IPS-18a (cell line): ENCODE measurements at regions not wholly inside any gene's neighbourhood (a gene's known extent, or its start where the extent isn't known, plus 50 kb on each side); places are given as distances from the start of the nearest gene placed in this dataset.
"Not testable (repeated sequence)": the region's sequence is repeated elsewhere in the genome, so short reads cannot be mapped to it uniquely, and the experiment has no call there.

ENCODE experiments used
- H3K27ac ChIP-seq: one replicate; pipeline ENCODE4 v1.5.1; 2013; ENCODE audit warnings: low read length
- H3K27me3 ChIP-seq: one replicate; pipeline ENCODE4 v1.6.1; 2013; ENCODE audit warnings: mild to moderate bottlenecking, low read length; ENCODE audit not compliant: control insufficient read depth, insufficient read depth
- H3K36me3 ChIP-seq: one replicate; pipeline ENCODE4 v1.6.1; 2013; ENCODE audit warnings: low read depth, low read length; ENCODE audit not compliant: control insufficient read depth
- H3K4me1 ChIP-seq: one replicate; pipeline ENCODE4 v1.6.1; 2013; ENCODE audit warnings: low read depth, low read length; ENCODE audit not compliant: control insufficient read depth
- H3K4me3 ChIP-seq: one replicate; pipeline ENCODE4 v1.5.1; 2013; ENCODE audit warnings: low read length
- H3K9ac ChIP-seq: one replicate; pipeline ENCODE4 v1.6.1; 2013; ENCODE audit warnings: mild to moderate bottlenecking, low read length, moderate library complexity
- H3K9me3 ChIP-seq: one replicate; pipeline ENCODE4 v1.6.1; 2013; ENCODE audit warnings: low read depth, low read length; ENCODE audit not compliant: control insufficient read depth

DNA sequence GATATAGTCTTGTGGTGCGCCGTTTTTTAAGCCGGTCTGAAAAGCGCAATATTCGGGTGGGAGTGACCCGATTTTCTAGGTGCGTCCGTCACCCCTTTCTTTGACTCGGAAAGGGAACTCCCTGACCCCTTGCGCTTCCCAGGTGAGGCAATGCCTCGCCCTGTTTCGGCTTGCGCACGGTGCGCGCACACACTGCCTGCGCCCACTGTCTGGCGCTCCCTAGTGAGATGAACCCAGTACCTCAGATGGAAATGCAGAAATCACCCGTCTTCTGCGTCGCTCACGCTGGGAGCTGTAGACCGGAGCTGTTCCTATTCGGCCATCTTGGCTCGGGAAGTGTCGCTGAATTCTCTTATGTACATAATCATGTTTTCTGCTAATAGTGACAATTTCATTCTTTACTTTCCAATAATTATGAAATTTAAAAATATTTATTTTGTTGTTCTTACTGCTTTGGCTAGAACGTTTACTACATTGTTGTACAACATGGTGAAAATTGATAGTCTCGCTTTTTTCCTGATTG, 61.2 kb upstream of the MINDY3 start:
- H3K36me3 ChIP-seq, H3K27ac ChIP-seq, H3K9me3 ChIP-seq, H3K27me3 ChIP-seq, H3K4me3 ChIP-seq, H3K9ac ChIP-seq, H3K4me1 ChIP-seq: not testable (repeated sequence)

- no peaks in the 10 kb centered on the region for H3K36me3 ChIP-seq
- no peaks in the 10 kb centered on the region for H3K27me3 ChIP-seq
- no peaks in the 10 kb centered on the region for H3K9me3 ChIP-seq
- no peak overlapping the region for H3K9ac ChIP-seq
- no peak overlapping the region for H3K27ac ChIP-seq
- H3K4me1 ChIP-seq = no peaks in the 10 kb centered on the region
- no peak overlapping the region for H3K4me3 ChIP-seq
These were observed 71.1 kb upstream of the MINDY3 start for GRCh38 chr10:15931376-15931775.

DNA sequence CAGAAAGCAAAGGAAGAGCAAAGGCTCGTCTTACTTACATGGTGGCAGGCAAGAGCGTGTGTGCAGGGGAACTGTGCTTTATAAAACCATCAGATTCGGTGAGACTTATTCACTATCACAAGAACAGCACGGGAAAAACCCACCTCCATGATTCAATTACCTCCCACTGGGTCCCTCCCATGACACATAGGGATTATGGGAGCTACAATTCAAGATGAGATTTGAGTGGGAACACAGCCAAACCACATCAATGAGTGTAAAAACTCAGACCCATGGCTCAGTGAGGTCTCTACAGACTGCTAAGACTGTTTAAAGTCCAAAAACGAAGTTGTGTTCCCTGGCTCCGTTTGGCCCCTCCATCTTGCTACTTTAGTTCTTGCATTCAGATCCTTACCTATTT, 79.2 kb upstream of the MINDY3 start:
- not testable (repeated sequence) for H3K9me3 ChIP-seq, H3K27ac ChIP-seq, H3K27me3 ChIP-seq, H3K4me1 ChIP-seq, H3K9ac ChIP-seq, H3K4me3 ChIP-seq, H3K36me3 ChIP-seq

- Histone ChIP-seq H3K9ac (no peak overlapping the region), H3K36me3 (no peaks in the 10 kb centered on the region)
These were observed 83.1 kb upstream of the MINDY3 start for GRCh38 chr10:15943426-15943825.

DNA sequence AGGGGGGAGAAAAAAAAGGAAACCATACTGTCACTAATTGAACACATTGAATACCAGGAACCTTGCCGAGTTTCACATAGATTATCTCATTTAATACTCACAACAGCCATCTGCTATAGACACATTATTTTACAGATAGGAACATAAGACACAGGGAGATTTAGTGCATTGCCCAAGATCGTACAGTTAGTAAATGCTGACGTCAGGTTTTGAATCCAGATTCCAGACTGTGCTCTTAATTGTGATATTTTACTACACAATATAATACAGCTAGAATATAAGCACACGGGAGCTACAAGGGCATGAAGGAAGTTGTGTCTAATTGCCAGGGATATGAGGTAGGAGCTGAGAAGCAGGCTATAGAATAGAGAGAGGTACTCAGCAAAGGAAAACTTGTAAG, 93.9 kb upstream of the MINDY3 start:
- no peaks in the 10 kb centered on the region for H3K27me3 ChIP-seq

More at GRCh38 chr10:15943426-15943825, 83.1 kb upstream of the MINDY3 start:
- Histone ChIP-seq H3K9me3 (no peaks in the 10 kb centered on the region), H3K27ac (no peak overlapping the region), H3K27me3 (no peaks in the 10 kb centered on the region), H3K4me1 (no peaks in the 10 kb centered on the region), H3K4me3 (no peak overlapping the region)

GRCh38 chr10:15960277-15960676, 100.0 kb upstream of the MINDY3 start:
- no peak overlapping the region for H3K4me3 ChIP-seq
- no peaks in the 10 kb centered on the region for H3K27me3 ChIP-seq
- no peak overlapping the region for H3K9ac ChIP-seq
- no peak overlapping the region for H3K27ac ChIP-seq
- no peaks in the 10 kb centered on the region for H3K4me1 ChIP-seq
- no peaks in the 10 kb centered on the region for H3K9me3 ChIP-seq
- H3K36me3 ChIP-seq = no peaks in the 10 kb centered on the region

More for the DNA sequence above, 93.9 kb upstream of the MINDY3 start:
- Histone ChIP-seq H3K36me3 (no peaks in the 10 kb centered on the region), H3K4me1 (no peaks in the 10 kb centered on the region), H3K9me3 (no peaks in the 10 kb centered on the region), H3K27ac (no peak overlapping the region), H3K4me3 (no peak overlapping the region), H3K9ac (no peak overlapping the region)

GRCh38 chr10:15972736-15973135, 112.4 kb upstream of the MINDY3 start:
- H3K4me1 ChIP-seq, H3K27me3 ChIP-seq, H3K4me3 ChIP-seq, H3K36me3 ChIP-seq, H3K9me3 ChIP-seq, H3K27ac ChIP-seq, H3K9ac ChIP-seq: not testable (repeated sequence)

GRCh38 chr10:15985690-15986089, 125.4 kb upstream of the MINDY3 start:
- H3K4me1 ChIP-seq = peaks cover 9% of the 10 kb centered on the region
- H3K4me3 ChIP-seq = no peak overlapping the region
- no peaks in the 10 kb centered on the region for H3K36me3 ChIP-seq
- no peak overlapping the region for H3K27ac ChIP-seq
- no peak overlapping the region for H3K9ac ChIP-seq
- H3K27me3 ChIP-seq = no peaks in the 10 kb centered on the region
- H3K9me3 ChIP-seq = no peaks in the 10 kb centered on the region

DNA sequence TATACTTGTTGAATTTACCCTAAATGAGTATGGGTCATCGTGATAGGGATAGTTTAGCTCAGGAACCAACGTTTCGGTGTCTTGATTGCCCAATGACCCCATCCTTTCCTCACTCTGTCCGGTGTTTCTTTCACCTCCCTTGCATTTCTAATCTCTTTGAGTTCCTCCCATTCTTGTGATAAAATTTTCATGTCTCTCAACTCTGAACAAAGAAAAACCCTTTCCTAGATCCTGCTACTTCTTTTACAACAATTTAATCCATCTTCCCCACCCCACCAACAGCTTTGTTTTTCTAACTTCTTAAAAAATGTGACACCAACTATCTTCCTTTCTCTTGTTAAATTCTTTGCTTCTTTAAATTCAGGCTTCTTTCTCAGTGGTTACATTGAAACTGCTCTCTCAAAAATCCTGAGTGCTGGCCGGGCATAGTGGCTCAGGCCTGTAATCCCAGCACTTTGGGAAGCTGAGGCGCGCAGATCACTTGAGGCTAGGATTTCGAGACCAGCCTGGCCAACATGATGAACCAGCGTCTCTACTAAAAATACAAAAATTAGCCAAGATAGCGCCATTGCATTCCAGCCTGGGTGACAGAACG, 130.3 kb upstream of the MINDY3 start:
- Histone ChIP-seq H3K9me3 (no peaks in the 10 kb centered on the region), H3K4me1 (peaks cover 19% of the 10 kb centered on the region), H3K27ac (no peak overlapping the region), H3K4me3 (no peak overlapping the region), H3K36me3 (no peaks in the 10 kb centered on the region), H3K27me3 (no peaks in the 10 kb centered on the region), H3K9ac (no peak overlapping the region)

DNA sequence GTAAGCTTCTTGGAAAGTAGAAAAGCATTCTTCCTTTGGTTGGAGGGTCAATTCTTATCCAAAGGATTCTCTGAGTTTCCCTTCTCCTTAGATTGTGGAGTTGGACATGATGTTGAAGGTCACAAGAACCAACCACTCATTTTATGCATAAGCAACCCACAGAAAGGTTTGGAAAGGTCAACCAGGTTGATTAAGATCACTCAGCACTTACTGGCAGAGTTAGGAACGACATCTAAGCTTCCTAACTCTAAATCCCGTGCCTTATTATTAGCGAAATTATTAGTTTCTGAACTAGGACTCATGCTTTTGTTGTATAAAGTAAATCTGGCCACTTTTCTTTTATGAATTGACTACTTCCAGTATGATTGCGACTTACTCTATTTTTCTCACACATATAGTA, 137.0 kb upstream of the MINDY3 start:
- Histone ChIP-seq H3K4me1 (no peaks in the 10 kb centered on the region), H3K9me3 (peaks cover 3% of the 10 kb centered on the region), H3K4me3 (no peak overlapping the region), H3K36me3 (no peaks in the 10 kb centered on the region), H3K27ac (no peak overlapping the region), H3K27me3 (no peaks in the 10 kb centered on the region), H3K9ac (no peak overlapping the region)

DNA sequence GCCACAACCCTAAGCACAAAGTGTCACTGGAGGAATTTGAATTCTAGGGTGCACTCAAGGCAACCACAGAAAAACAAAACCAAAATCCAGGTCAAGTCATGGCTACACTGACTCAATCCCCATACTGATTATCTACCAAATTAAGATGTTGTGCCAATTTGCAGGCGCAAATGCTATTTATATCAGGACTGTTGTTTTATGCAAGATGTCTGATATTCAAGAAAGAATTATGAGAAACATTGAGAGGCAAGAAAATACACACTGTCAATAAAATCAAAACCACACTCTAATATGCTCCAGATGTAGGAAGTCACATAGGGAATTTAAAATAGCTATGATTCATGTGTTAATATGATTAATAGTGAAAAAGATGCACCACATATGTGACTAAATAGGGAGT, 141.3 kb upstream of the MINDY3 start:
- no peaks in the 10 kb centered on the region for H3K9me3 ChIP-seq
- H3K9ac ChIP-seq = no peak overlapping the region
- no peaks in the 10 kb centered on the region for H3K36me3 ChIP-seq
- H3K4me1 ChIP-seq = no peaks in the 10 kb centered on the region
- H3K27ac ChIP-seq = no peak overlapping the region
- no peak overlapping the region for H3K4me3 ChIP-seq
- no peaks in the 10 kb centered on the region for H3K27me3 ChIP-seq

GRCh38 chr10:16009785-16010184, 149.5 kb upstream of the MINDY3 start:
- Histone ChIP-seq H3K27me3 (no peaks in the 10 kb centered on the region), H3K4me3 (no peak overlapping the region), H3K4me1 (no peaks in the 10 kb centered on the region), H3K9ac (no peak overlapping the region), H3K27ac (no peak overlapping the region), H3K36me3 (no peaks in the 10 kb centered on the region), H3K9me3 (no peaks in the 10 kb centered on the region)
